Prostate gland (tissue), 2 donors: ENCODE measurements at regions not wholly inside any gene's neighbourhood (a gene's known extent, or its start where the extent isn't known, plus 50 kb on each side); places are given as distances from the start of the nearest gene placed in this dataset.

Experiments used
- DNase-seq: peaks from one replicate; pipeline ENCODE4 v3.0.0-alpha.2; 2019; ENCODE audit warnings: low spot score
- H3K27ac ChIP-seq, 2 donors: fragments of 200-600 bp; sonication (generic); 2 replicates each; pipeline ENCODE4 v1.5.1; 2017 to 2019
- H3K27me3 ChIP-seq: fragments of 200-600 bp; sonication (generic); replicated peaks from 2 replicates; pipeline ENCODE4 v1.5.1; 2019; ENCODE audit not compliant: insufficient read depth
- H3K36me3 ChIP-seq, 2 donors: fragments of 200-600 bp; sonication (generic); 1 replicate in 1 of 2; 2 replicates in 1 of 2; pipeline versions ENCODE4 v1.5.1 to v1.8.1; 2017 to 2019
- H3K4me1 ChIP-seq: fragments of 200-600 bp; sonication (generic); replicated peaks from 2 replicates; pipeline ENCODE4 v1.5.1; 2019
- H3K4me3 ChIP-seq, 2 donors: fragments of 200-600 bp; sonication (generic); 2 replicates each; pipeline ENCODE4 v1.5.1; 2017 to 2019
- H3K9me3 ChIP-seq: fragments of 200-600 bp; sonication (generic); 2 replicates; pipeline ENCODE4 v1.5.1; 2017
- CTCF ChIP-seq, 4 experiments: fragments of 200-600 bp in 2 of 4; fragments of 450-650 bp in 2 of 4; sonication (generic) in 2 of 4; IDR thresholded peaks; 1 replicate in 3 of 4; 2 replicates in 1 of 4; pipeline ENCODE4 v1.5.1; 2016 to 2019; ENCODE audit warnings: antibody characterized with exemption in 4 of 4, mild to moderate bottlenecking in 2 of 4, moderate library complexity in 2 of 4
- POLR2A ChIP-seq: fragments of 450-650 bp; IDR thresholded peaks from one replicate; pipeline ENCODE4 v1.6.1; 2016; ENCODE audit warnings: antibody characterized with exemption, mild to moderate bottlenecking
- POLR2AphosphoS5 ChIP-seq: sonication (generic); formaldehyde crosslinking; IDR thresholded peaks from one replicate; pipeline ENCODE4 v1.6.1; 2017; ENCODE audit warnings: antibody characterized with exemption
- WGBS: methylation state at CpG from one replicate; pipeline ENCODE4 v1.1.5; 2018; 5-methylcytosine and 5-hydroxymethylcytosine counted together
- intact Hi-C: fragments of 100-400 bp; cut with DNase I; formaldehyde crosslinking; loops from one replicate; pipeline ENCODE4 v1.14.2; 2022

- H3K27ac ChIP-seq: no peak overlapping the region
- 85% methylated on average over 4 of the region's 4 CpGs for WGBS
- H3K9me3 ChIP-seq: no peaks in the 10 kb centered on the region
- no peak overlapping the region for H3K4me3 ChIP-seq
- intact Hi-C loops: no loop called here
- H3K36me3 ChIP-seq: no peaks in the 10 kb centered on the region
- H3K27me3 ChIP-seq: peaks cover 3% of the 10 kb centered on the region
- no peaks in the 10 kb centered on the region for H3K4me1 ChIP-seq
- DNase-seq: no peak
- TF ChIP-seq CTCF (IDR thresholded peaks at IDR 0.05) (no peak), POLR2AphosphoS5 (no peak), POLR2A (no peak)
Observed at GRCh38 chr6:9761220-9761619, 653.7 kb downstream of the TFAP2A start.

DNA sequence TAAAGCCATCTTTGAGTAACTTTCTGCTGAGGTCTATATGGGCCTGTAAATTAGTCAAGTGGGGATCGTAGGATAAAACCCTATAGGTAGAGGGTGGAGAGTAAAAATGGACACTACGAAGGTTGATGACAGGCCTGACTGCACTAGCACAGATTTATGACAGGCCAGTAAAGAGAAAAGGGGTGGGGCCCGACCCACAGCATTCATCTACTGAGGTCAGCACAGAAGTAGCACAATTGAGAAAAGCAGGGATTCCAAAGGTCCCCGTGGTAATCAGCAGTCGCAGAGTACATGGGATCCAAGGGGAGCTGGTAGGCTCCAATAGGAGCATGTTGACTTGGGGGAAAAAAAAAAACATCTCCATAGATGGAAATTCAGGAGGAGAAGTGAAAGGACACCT, 660.4 kb downstream of the TFAP2A start:
- TF ChIP-seq CTCF (IDR thresholded peaks at IDR 0.05): no peak
- no peak for TF ChIP-seq POLR2A
- TF ChIP-seq POLR2AphosphoS5: no peak
- H3K36me3 ChIP-seq: no peaks in the 10 kb centered on the region
- DNase-seq: no peak
- H3K27me3 ChIP-seq: no peaks in the 10 kb centered on the region
- no peaks in the 10 kb centered on the region for H3K9me3 ChIP-seq
- 81% methylated on average over 5 of the region's 5 CpGs for WGBS
- intact Hi-C loops: no loop called here
- no peak overlapping the region for H3K27ac ChIP-seq
- no peaks in the 10 kb centered on the region for H3K4me1 ChIP-seq
- H3K4me3 ChIP-seq: no peak overlapping the region

GRCh38 chr6:9745966-9746365, 668.9 kb downstream of the TFAP2A start:
- Histone ChIP-seq H3K36me3 (no peaks in the 10 kb centered on the region), H3K9me3 (no peaks in the 10 kb centered on the region), H3K27ac (no peak overlapping the region), H3K27me3 (no peaks in the 10 kb centered on the region), H3K4me1 (no peaks in the 10 kb centered on the region), H3K4me3 (no peak overlapping the region)
- DNase-seq: no peak
- intact Hi-C loops: no loop called here
- TF ChIP-seq POLR2AphosphoS5: no peak
- TF ChIP-seq CTCF (IDR thresholded peaks at IDR 0.05): no peak
- TF ChIP-seq POLR2A: no peak
- WGBS: 63% methylated on average over 2 of the region's 2 CpGs

DNA sequence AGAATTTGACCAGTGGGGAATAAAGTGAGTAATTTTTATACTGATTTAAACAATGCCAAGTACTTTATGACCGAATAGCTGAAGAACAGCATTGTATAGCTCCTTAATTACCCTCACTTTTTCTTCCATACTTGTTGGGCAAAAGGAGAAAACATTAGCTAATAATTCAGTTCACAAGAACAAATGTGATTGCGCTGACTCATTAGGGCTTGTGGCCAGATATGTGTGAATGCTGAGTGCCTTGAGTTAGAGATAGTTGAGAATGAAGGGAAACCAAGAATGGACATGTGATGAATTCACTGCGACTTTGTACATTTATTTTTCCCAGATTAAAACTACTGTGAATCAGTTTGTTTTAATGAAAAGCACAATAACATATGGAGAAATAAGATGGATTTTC, 669.4 kb downstream of the TFAP2A start:
- WGBS: 55% methylated on average over 3 of the region's 3 CpGs
- no peak for DNase-seq
- H3K9me3 ChIP-seq: no peaks in the 10 kb centered on the region
- no peaks in the 10 kb centered on the region for H3K27me3 ChIP-seq
- no peak overlapping the region for H3K4me3 ChIP-seq
- H3K4me1 ChIP-seq: no peaks in the 10 kb centered on the region
- TF ChIP-seq POLR2A: no peak
- no peak for TF ChIP-seq POLR2AphosphoS5
- TF ChIP-seq CTCF (IDR thresholded peaks at IDR 0.05): no peak
- H3K36me3 ChIP-seq: no peaks in the 10 kb centered on the region
- H3K27ac ChIP-seq: no peak overlapping the region
- intact Hi-C loops: no loop called here

DNA sequence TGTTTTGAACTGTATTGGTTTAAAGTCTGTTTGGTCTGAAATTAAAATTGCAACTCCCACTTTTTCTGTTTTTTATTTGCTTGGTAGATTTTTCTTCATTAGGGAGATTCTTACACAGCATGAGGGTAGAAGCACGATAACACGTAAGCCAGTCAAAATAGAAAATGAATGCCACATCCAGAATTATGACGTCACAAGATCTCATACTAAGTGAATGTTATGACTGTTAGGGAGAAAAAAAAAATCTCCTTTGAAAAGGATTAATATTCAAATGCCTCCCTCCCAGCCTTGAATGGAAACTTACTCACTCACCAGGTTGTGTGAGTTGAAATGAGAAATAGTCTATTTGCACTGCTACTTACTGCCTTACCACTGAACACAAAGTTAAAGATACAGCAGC, 670.8 kb downstream of the TFAP2A start:
- H3K27ac ChIP-seq: no peak overlapping the region
- WGBS: 77% methylated on average over 3 of the region's 3 CpGs
- DNase-seq: no peak
- no peaks in the 10 kb centered on the region for H3K4me1 ChIP-seq
- TF ChIP-seq POLR2AphosphoS5 (no peak), POLR2A (no peak), CTCF (IDR thresholded peaks at IDR 0.05) (no peak)
- no peaks in the 10 kb centered on the region for H3K27me3 ChIP-seq
- no peaks in the 10 kb centered on the region for H3K9me3 ChIP-seq
- H3K36me3 ChIP-seq: no peaks in the 10 kb centered on the region
- H3K4me3 ChIP-seq: no peak overlapping the region
- intact Hi-C loops: no loop called here
